Inflammatory macrophage treated with lipopolysaccharide for 1 hour (primary cell): ENCODE measurements at regions not wholly inside any gene's neighbourhood (a gene's known extent, or its start where the extent isn't known, plus 50 kb on each side); places are given as distances from the start of the nearest gene placed in this dataset.

Experiments used
- DNase-seq, 2 donors: peaks; one replicate each; pipeline ENCODE4 v3.0.0-alpha.2; 2020 to 2022

DNA sequence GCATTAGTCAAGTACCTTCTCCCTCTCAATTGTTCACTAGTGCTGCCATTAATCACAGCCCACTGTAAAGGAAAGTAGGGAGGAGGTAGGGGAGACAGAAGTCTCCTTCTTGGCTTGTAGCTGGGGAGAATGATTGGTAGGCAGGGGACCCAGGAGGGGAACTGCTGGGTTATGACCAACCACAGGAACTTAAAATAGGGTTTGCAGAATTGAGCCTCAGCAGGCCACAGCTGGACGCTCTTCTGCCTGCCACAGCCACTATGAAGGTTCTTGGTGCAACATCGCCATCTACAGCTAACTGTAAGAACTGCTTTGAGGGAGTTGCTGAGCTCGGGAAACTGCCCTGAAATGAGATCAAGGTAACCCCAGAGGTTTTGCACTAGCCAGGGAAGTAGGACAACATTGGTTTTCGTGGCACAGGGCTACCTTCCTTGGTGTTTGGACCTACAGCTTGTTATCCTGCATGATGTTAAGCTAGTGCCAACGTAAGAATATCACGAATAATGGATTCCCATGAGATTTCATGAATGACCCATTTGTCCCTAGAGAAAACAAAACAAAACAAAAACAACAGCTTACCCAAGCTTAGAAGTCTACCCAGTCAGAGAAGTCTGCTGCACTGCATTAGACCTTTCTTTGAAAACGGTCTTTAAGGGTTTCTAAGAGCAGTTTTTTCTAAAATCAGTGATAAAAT, 787.1 kb upstream of the API5 start:
- peak; percentile 29 to 79 for DNase-seq

DNA sequence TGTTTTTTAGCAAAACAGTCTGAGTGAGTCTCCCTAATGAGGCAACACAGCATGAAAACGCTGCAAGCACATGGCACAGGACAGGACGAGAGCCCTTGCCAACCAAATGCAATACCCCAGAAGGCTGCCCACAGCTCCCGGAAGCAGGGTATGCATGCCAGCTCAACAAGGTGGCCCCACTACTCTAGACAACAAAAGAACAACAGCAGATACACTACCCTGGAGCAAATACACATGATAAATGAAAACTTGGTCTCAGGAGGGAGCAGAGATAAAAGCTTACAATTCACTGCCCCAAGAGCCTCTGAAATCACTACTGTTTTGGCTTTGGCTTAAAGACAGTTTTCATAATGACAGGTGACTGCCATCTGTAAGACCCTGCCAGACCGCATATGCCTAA, 785.4 kb upstream of the API5 start:
- no peak for DNase-seq

DNA sequence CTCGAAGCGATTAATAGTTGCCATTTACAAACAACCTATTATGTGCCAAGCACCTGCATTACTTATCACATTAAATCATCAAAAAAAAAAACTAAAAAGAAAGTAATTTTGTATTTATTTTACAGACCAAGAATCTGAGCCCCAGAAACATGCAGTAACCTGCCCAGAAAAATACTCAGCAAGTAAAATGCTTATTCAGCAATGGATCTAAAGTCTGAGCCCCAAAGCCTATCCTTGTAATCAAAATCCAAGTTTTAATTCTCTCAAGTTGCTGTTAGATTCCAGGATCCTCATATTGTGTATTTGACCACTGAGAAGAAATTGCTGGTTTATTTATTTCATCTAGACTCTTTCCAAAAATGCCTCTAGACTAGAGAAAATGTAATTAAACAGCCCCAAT, 783.3 kb upstream of the API5 start:
- no peak for DNase-seq

DNA sequence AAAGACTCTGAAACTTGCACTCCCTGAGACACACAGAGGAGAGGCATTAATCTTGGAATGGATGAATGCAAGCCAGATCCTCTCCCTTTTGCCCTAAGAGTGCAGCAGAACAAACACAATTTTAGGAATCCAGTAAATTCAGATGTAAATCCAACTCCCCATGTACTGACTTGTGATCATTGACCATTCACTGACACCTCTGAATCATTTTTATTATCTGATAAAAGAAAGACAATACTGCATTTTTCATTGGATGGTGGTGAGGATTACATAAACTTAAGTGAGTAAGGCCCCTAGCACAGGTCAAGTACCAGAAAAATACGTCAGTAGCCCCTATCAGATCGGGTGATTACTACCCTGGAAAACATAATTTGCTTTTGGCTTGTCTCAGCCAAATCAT, 782.9 kb upstream of the API5 start:
- DNase-seq: no peak

DNA sequence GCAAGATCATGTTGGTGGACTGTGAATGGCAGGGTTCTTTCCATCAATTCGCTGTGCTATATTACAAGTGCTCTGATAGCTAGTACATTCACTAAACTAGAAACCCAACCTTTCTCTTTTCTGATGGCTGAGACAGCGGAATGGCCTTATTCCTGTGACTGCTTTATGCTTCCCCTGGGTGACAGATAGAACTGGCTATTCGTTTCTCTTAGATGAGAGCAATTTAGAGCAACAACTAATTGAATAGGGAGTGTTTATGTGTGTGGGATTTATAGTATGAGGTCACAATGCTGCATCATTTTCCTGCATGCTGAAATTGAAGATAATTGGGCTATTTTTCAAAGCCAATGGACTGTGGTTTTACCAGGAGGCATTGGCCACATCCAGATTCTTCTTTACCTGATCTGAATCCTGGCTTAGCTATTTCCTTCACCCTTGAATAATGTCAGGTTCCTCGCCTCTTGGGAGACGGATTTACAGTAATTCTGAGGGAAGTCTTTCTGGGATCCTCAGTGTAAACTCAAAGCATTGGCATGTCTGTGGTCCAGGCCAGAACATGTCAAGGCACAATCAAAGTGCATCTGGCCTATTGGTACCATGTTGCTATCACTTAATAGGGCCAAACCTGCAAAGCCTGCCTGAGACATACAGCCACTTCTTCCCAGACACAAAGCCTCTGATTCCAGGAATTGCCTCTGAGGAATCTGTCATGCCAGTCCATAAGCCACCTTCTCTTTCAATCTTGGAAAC, 775.0 kb upstream of the API5 start:
- DNase-seq: no peak

DNA sequence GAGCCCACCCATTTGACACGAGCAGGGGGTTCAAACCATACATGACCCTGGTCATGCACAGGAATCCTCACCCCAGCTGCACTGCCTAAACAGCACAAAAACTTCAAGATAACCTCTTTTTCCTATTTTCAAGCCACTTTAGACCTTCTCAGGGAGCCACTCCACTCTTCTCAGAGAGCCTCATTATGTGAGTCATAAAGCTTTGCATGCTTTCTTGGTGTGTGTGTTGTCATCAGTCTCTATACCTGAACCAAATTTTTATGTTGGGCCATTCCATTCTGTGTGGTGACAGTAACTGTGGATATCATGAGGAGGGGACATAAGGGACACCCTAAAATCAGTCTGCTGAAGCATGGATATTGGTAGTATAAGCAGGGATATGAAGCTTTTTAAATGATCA, 769.5 kb upstream of the API5 start:
- no peak for DNase-seq

DNA sequence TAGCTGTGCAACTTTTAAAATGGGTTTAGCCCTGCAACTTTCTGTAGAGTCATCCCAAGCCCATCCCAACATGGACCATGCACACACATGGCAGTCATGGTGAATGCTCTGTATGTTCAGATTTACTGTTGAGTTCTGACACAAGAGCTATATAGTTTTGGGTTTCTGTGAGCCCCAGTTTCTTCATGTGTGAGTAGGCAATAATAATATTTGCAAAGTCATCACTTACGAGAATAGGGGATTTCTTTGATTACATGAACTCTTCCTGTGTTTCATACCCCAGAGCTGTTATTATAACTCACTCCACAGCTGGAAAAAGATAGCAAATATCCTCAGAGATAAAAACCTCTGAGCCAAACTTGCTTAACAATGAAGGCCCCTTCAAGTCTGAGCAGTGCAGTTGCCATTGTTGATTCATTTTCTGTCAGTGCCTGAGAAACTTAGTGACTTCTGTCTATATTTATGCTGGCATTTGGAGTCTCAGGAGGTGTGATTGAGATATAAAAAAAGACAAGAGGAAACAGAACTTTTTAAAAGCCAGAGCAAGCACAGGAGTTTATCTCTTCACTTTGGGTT, 767.9 kb upstream of the API5 start:
- no peak for DNase-seq

DNA sequence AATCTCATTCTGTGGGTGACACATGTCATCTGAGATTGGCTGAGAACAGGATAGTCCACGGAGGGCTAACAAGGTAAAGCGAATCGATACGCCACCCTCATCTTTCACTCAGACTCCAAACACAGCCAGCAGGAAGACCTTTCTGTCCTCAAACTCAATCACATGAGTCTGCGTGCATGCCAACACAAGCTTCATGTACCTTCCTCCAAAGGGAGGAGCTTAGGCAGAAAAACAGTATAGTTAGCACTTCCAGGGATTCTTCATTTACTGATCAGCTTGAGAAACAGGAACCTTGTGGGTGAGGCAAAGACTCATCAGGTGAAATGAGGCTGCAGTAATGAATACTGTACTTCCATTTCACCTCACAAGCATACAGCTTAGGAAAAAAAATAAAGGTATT, 767.1 kb upstream of the API5 start:
- DNase-seq: no peak

DNA sequence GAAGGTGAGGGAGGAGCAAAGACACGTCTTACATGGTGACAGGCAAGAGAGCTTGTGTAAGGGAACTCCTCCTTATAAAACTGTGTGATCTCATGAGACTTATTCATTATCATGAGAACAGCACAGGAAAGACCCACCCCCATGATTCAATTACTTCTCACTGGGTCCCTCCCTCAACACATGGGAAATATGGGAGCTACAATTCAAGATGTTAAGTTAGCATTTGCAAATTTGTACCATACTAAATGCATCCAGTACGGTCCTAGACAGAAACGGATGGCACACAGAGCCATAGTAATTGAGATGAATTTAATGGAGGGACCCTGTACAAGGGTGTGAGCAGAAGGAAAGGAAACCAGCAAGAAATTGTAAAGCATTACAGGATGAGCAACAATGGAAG, 765.8 kb upstream of the API5 start:
- DNase-seq: no peak

DNA sequence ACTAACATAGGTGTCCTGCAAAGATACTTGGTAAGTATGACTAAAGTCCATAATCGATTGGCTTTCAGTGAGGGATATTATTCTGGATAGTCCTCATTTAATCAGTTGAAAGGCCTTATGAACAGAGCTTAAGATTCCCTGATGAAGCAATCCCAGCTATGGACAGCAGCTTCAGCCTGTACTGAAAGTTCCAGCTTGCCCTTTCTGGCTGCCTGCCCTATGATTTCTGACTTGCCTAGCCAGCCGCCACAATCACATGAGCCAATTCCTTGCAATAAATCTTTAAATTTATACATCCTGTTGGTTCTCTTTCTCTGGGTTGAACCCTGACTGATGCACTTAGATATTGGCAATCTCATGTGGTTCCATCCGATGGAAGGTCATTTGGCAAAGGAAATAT, 759.0 kb upstream of the API5 start:
- DNase-seq: no peak

DNA sequence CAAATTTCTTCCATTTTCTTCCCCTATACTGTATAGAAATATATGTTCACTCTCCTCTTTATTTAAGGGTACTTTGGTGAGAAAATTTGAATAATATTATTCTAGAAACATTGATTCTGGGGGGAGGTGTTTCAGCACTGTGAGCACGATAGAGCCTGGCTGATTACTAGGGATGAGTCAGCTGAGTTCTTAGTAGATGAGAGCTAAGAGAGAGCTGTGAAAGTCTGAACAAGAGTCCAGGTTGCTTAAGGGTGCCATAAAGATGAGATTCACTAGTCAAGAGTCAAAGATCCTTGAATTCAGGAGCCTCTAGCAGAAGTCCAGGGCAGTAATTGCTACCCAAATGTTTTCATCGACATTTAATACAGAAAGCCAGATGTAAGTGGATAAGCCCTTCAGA, 756.6 kb upstream of the API5 start:
- no peak for DNase-seq

DNA sequence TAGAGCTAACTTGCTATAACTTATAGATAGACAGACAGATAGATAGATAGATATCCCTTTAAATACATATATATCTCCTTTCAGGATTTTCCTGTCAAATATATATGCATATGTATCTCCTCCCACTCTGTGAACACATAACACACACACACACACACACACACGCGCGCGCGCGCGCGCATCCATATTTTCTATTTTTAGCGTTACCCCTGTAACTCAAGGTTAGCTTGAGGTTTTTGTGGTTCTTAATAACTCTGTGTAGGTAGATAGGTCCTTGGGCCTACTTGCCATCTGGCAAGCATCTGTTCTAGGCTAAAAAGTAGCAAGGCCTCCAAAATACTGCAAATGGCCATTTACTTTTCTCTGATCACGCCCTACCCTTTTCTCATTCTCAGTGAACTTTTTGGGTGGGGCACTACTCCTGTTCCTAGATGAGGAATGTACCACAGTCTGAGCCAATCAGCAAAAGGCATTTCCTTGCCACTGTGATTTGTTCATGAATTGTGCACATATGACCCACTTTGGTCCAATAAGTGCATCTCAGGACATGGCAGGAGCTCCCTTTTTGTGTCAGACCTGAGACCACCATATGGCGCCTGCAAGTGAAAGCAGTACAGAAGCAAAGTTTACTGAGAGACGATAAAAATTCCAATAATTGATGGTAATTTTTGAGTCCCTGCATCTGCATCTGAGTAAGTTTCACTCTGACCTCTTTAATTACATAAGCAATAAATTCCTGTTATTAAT, 740.5 kb upstream of the API5 start:
- DNase-seq: no peak

DNA sequence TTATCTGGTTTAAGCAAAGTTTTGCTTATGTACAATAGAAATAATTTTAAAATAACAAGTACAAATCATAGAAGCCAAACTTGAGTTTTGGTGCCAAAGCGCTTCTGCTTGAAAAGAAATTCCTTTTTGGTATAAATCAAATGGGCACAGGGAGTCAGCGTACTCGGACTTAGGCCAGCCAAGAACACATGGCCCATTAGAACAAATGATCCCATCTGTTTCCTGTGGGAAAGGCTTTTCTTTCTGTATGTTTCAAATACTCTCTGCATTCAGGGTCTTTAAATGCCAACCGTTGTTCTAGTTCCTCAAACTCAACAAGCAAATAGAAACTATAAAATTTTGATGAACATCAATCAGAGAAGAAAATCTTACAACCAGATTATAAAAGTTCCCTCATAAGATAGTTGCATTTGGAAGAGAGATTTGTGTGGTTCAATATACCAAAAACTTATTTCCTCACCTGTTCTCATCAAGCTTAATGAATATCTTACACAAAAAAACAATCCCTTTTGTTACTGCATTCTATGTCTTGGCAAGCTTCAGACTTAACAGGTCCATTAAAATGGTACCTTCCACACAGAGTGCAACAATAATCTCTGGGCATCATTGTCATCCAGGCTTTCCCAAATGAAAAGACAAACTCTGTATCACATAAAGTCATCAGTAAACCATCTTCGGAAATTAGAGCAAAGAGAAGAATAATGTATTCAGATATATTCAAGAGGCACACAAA, 739.8 kb upstream of the API5 start:
- DNase-seq: no peak

DNA sequence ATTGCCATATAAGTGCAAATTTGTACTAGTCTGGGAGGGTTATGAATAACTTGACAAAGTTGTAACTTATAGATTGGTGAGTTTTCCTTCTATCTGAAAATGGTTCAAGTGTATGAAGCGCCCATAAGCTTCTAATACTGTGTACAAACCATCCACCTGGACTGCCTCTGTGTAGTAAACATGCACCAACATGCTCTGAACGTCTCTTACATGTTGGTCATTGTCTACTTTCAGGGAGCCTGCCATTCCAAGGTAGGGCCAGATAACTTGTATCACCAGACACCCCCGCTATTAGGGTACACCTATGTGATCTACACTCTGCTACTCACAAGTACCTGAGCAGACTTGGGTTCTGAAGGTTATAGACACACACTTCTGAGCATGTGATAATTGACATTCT, 735.5 kb upstream of the API5 start:
- no peak for DNase-seq

DNA sequence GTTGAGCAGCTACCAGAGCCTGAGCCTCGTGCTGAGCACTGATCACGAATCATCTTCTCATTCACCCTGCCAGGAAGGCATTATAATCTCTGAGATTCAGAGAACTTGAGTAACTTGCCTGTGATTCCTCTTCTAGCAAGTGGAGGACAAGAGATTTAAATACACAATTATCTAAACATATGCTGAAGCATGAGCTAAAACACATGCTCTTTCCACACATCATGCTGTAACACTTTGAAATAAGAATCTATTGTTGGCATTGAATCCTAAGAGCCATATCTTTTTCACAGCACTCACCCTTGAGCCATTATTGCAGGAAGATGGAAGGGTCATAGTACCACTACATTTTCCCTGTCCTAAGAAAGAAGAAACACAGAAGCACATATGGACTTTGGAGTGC, 722.5 kb upstream of the API5 start:
- DNase-seq: no peak

DNA sequence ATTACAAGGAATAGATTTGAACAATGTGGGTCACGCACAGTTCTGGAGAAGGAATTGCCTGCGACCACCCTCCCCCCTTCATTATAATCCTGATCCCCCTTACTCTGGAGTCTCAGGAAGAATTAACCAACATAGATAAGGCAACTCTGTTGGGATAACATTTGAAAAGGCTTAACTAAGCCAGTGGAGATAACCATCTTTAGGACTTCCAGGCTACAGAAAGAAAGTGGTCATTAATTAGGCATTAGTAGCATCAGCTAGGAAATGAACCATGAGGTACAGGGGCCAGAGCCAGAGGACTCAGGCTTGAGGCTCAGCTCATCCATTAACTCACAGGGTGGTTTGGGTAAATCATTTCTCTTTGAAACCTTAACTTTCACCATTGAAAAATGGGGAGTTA, 720.0 kb upstream of the API5 start:
- DNase-seq: no peak

DNA sequence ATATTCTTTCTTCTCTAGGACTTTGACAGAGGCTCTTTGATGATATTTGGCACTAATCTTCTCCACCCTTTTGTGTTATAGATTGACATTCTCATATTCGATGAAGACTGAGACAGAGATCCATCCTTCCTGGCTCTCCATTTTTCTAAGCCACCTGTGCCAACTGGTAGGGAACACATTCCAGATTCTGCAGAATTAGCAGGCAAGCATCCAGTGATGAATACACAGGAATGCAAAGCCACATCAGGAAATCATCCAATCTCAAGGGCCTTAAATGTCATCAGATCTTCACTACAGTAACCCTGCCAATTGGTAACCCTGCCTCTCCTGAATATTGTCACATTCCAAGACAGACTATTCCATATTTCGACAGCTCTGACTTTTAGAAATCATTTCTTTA, 718.4 kb upstream of the API5 start:
- DNase-seq: no peak

DNA sequence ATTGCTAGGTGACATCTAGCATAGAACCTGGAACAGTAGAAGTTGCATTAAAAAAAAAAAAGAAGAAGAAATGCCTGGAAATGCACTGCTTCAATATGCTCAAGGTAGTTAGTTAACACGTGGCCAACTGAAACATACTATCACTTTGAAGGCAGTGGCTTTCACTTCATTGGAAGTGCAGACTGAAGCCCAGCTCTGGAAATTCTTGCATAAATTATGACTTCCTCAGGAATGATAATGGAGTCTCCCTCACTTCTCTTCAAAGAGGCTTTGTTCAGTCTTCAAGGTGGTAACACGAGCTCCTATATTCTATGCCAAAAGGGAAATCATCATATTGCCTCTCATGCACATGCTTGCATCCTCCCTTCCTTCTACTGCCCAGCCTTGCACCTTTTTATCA, 715.9 kb upstream of the API5 start:
- DNase-seq: no peak

DNA sequence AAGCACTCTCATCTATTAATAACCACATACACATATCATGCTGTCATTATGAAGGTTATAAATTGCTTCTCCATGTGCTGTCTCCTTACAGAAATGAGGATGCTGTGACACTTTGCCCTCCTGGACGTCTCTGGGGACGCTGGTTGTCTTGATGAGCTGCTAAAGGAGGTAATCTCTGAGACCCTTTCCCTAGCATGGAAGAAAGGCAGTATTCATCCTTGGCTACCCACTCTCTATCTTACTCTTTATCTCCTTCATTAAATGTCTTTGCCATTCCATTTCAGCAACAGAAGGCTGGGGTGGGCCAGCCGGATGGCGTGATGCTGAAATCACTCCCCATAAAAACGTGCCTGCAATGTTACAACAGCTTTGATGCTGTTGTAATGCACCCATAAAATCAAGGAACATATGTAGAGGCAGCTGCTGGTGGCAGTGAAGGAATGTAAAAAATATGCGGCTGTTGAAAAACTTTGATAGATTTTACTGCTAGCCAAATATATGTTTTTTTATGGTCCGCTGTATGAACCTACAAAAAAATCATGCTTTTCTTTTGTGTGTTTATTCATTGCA, 715.1 kb upstream of the API5 start:
- no peak for DNase-seq

DNA sequence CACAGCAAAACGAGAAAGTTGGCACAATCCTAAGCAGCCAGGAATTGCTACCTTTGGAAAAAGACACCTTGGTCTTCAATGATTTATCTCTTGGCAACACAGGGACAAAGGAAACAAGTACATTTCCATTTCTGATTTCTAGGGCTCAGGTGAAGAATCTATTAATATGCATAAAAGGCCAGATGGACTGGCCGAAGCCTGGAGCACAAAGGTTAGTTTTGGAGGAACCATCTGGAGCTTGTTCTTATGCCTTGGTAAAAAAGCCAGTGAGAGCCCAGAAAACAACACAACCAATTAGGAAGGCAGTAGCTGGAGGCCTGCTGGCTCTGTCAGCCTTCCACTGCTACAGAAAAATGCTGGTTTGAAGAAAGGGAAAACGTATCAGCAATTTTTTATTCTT, 713.5 kb upstream of the API5 start:
- DNase-seq: no peak

DNA sequence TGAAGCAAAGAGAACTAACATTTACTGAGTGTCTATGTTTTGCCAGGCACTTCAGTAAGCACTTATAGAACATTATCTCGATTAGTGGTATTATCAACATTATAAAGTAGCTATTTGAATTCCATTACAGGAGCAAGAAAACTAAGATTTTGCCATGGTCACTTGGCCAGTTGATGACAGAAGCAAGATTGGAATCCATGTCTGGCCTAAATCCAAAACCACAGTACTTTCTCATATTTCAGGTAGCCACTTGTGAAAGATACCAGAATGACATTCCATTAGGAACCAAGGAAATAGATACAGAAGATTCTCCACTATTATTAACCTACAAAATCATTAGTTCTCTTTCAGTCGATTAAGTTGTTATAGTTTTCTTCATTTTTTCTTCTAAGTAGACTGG, 691.0 kb upstream of the API5 start:
- DNase-seq: no peak

DNA sequence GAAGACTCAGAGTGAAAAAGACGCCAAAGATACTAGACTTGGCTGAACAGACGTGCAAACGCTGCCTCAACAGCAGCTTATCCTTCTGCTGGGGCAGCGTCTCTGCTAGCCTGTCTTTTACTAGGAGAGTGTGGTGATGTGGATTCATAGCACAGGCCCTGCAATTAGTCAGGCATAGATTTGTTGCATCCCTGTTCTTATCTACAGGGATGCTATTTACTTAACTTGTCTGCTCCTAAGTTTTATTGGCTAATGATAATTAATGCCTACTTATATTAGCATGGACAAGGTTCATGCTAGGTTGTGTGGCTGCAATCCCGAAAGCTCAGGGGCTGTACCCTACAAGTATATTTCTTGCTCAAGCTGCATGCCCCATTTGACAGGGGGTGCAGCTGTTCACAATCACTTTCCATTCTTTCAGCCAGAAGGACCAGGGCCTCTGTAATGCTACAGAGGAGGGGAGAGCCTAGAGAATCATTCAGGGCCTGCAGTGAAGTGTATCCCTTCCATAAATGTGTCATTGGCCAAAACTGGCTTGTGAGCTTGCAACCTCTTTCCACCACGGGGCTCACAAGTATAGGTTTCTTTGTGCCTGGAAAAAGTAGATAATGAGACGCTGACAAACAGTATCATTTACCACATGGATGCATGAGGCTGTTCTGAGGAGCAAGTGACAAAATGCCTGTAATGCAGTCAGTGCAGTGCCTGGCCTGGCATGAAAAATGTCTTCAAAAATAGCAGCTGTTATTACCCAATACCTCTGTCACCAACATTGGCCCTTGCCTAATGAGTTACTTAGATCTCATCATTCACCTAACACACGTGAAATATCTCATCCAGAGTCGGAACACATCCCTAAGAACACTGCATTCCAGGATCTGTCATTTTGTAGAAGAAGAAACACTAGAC, 685.8 kb upstream of the API5 start:
- DNase-seq: no peak
